Upper lobe of right lung (tissue), 1 donor: ENCODE measurements at regions not wholly inside any gene's neighbourhood (a gene's known extent, or its start where the extent isn't known, plus 50 kb on each side); places are given as distances from the start of the nearest gene placed in this dataset.

ENCODE experiments used
- ATAC-seq: fragments of 200-7000 bp; cut with Tn5 transposase; one replicate; pipeline ENCODE4 v1.9.1; 2020; ENCODE audit warnings: mild to moderate bottlenecking, moderate library complexity
- DNase-seq: peaks from one replicate; pipeline ENCODE4 v3.0.0-alpha.2; 2020
- H3K27ac ChIP-seq: fragments of 200-600 bp; one replicate; pipeline ENCODE4 v1.8.0; 2022
- H3K27me3 ChIP-seq: fragments of 200-600 bp; one replicate; pipeline ENCODE4 v1.8.0; 2022; ENCODE audit warnings: mild to moderate bottlenecking
- H3K36me3 ChIP-seq: fragments of 200-600 bp; one replicate; pipeline ENCODE4 v1.8.0; 2022
- H3K4me1 ChIP-seq: fragments of 200-600 bp; one replicate; pipeline ENCODE4 v1.8.0; 2022
- H3K4me3 ChIP-seq: fragments of 200-600 bp; one replicate; pipeline ENCODE4 v1.8.0; 2022; ENCODE audit warnings: mild to moderate bottlenecking
- H3K9me3 ChIP-seq: fragments of 200-600 bp; one replicate; pipeline ENCODE4 v1.8.0; 2022
- intact Hi-C: fragments of 100-400 bp; cut with DNase I; formaldehyde crosslinking; loops from one replicate; pipeline ENCODE4 v1.11.0; 2022
- TF ChIP-seq, protein P1 (sequence below): fragments of 200-600 bp; IDR thresholded peaks from one replicate; pipeline ENCODE4 v1.8.0; 2022; ENCODE audit warnings: antibody characterized with exemption
- donor health status: DM: no; HTN: yes; CAD: no; lungs with severe emphysema.

DNA sequence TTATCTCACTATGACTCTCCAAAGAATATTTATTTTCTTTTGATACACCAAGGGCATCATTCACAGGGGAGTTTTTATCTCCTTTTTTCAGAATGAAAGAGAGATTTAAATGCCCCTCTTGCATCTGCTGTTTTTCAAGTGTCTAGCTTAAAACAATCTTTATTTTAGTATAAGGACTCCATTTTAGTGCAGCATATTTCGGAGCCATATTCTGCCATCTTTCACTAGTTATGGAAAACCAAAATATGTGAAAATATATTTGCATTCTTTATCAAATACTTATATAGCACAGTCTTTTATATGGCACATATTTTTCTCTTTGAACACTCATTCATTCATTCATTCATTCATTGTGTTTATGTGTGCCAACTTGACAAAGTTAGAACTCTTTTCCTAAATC is 1130.2 kb downstream of the SLITRK5 start:
- H3K36me3 ChIP-seq = no peaks in the 10 kb centered on the region
- no peaks in the 10 kb centered on the region for H3K9me3 ChIP-seq
- no peak for DNase-seq
- no peaks in the 10 kb centered on the region for H3K4me1 ChIP-seq
- intact Hi-C loops = no loop called here
- TF ChIP-seq, protein P1, sequence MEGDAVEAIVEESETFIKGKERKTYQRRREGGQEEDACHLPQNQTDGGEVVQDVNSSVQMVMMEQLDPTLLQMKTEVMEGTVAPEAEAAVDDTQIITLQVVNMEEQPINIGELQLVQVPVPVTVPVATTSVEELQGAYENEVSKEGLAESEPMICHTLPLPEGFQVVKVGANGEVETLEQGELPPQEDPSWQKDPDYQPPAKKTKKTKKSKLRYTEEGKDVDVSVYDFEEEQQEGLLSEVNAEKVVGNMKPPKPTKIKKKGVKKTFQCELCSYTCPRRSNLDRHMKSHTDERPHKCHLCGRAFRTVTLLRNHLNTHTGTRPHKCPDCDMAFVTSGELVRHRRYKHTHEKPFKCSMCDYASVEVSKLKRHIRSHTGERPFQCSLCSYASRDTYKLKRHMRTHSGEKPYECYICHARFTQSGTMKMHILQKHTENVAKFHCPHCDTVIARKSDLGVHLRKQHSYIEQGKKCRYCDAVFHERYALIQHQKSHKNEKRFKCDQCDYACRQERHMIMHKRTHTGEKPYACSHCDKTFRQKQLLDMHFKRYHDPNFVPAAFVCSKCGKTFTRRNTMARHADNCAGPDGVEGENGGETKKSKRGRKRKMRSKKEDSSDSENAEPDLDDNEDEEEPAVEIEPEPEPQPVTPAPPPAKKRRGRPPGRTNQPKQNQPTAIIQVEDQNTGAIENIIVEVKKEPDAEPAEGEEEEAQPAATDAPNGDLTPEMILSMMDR = no peak
- H3K4me3 ChIP-seq = no peak overlapping the region
- no peak overlapping the region for H3K27ac ChIP-seq
- no peak for ATAC-seq
- H3K27me3 ChIP-seq = no peaks in the 10 kb centered on the region

GRCh38 chr13:88802886-88803285 is 1131.7 kb downstream of the SLITRK5 start:
- TF ChIP-seq, protein P1 = no peak

DNA sequence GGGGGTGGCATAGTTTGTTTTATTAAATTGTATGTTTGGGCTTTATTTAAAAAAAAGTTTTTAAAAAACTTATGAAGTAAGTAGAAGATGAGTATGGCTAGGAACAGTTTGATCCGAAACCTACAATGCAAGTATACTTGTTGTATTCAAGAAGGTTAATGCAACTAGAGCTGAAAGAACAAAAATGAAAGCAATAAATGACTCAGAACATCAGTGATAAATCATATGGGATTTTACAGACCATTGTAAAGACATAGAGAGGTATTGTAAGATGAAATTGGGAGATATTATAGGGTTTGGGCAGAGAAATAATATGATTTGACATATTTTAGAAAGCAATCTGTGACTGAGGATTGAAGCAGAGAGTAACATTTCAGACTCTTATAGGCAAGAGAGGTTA is 1135.3 kb downstream of the SLITRK5 start:
- no peak for ATAC-seq
- Histone ChIP-seq H3K27ac (no peak overlapping the region), H3K9me3 (no peaks in the 10 kb centered on the region), H3K27me3 (no peaks in the 10 kb centered on the region), H3K36me3 (no peaks in the 10 kb centered on the region), H3K4me1 (no peaks in the 10 kb centered on the region), H3K4me3 (no peak overlapping the region)
- intact Hi-C loops = no loop called here
- TF ChIP-seq, protein P1 = no peak
- no peak for DNase-seq

More at GRCh38 chr13:88802886-88803285, 1131.7 kb downstream of the SLITRK5 start:
- H3K4me1 ChIP-seq = no peaks in the 10 kb centered on the region
- ATAC-seq = no peak
- H3K36me3 ChIP-seq = no peaks in the 10 kb centered on the region
- intact Hi-C loops = no loop called here
- no peaks in the 10 kb centered on the region for H3K27me3 ChIP-seq
- H3K4me3 ChIP-seq = no peak overlapping the region
- DNase-seq = no peak
- H3K27ac ChIP-seq = no peak overlapping the region
- no peaks in the 10 kb centered on the region for H3K9me3 ChIP-seq

DNA sequence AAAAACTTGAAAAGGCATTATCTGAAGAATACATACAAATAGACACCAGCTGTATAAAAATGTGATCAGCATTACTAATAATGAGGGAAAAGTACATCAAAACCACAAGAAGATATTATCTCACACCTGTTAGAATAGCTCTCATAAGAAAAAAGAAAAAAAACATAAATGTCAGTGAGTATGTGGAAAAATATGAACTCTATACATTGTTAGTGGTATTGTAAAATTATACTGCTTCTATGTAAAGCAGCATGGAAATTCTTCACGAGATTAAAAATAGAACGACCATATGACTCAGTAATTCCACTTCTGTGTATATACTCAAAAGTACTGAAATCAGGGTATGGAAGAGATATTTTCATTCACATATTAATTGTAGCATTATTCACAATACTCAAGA is 1146.4 kb downstream of the SLITRK5 start:
- Histone ChIP-seq H3K27ac (no peak overlapping the region), H3K27me3 (no peaks in the 10 kb centered on the region), H3K36me3 (no peaks in the 10 kb centered on the region), H3K4me1 (no peaks in the 10 kb centered on the region), H3K9me3 (no peaks in the 10 kb centered on the region), H3K4me3 (no peak overlapping the region)
- intact Hi-C loops = no loop called here
- no peak for DNase-seq
- TF ChIP-seq, protein P1 = no peak
- ATAC-seq = no peak

- H3K9me3 ChIP-seq = no peaks in the 10 kb centered on the region
- H3K27me3 ChIP-seq = no peaks in the 10 kb centered on the region
- intact Hi-C loops = no loop called here
- H3K27ac ChIP-seq = no peak overlapping the region
- no peak overlapping the region for H3K4me3 ChIP-seq
- H3K4me1 ChIP-seq = no peaks in the 10 kb centered on the region
- ATAC-seq = no peak
- no peaks in the 10 kb centered on the region for H3K36me3 ChIP-seq
- DNase-seq = no peak
- TF ChIP-seq, protein P1 = no peak
These were observed 1151.9 kb downstream of the SLITRK5 start for GRCh38 chr13:88823114-88823513.

DNA sequence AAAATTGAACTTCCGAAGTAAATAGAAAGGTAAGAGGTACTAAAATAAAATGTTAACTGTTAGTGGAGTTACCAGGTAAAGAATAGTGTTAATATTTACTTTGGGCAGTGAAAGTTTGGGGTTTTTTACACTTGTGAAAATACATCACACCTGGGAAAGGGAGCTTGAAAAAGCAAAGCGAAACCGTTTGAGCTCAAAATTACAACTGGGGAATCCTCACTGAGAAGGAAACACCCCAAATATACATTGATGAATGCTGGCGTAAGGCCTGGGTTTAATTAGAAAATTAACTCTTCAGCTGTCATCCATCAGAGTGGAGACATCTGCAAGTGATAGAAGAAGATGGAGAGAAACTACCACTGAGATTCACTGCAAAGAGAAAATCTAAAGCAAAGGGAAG is 1153.0 kb downstream of the SLITRK5 start:
- no peaks in the 10 kb centered on the region for H3K4me1 ChIP-seq
- no peak for ATAC-seq
- intact Hi-C loops = no loop called here
- no peaks in the 10 kb centered on the region for H3K9me3 ChIP-seq
- H3K4me3 ChIP-seq = no peak overlapping the region
- no peak for DNase-seq
- no peak overlapping the region for H3K27ac ChIP-seq
- H3K36me3 ChIP-seq = no peaks in the 10 kb centered on the region
- H3K27me3 ChIP-seq = no peaks in the 10 kb centered on the region
- TF ChIP-seq, protein P1 = no peak
